ACC112 (cell line): ENCODE measurements at regions not wholly inside any gene's neighbourhood (a gene's known extent, or its start where the extent isn't known, plus 50 kb on each side); places are given as distances from the start of the nearest gene placed in this dataset.

Source experiments
- H2AFZ ChIP-seq: fragments of 200-600 bp; sonication (generic); one replicate; pipeline ENCODE4 v1.6.0; 2017; ENCODE audit warnings: antibody characterized with exemption, low read length; ENCODE audit not compliant: unreplicated experiment
- H3K27ac ChIP-seq: fragments of 200-600 bp; sonication (generic); 2 replicates; pipeline ENCODE4 v1.5.1; 2014; ENCODE audit warnings: low read depth, mild to moderate bottlenecking, antibody characterized with exemption, low read length, moderate library complexity
- H3K27me3 ChIP-seq: fragments of 200-600 bp; sonication (generic); 2 replicates; pipeline ENCODE4 v1.6.1; 2014; ENCODE audit warnings: mild to moderate bottlenecking, antibody characterized with exemption, low read length, moderate library complexity, mixed read lengths; ENCODE audit not compliant: insufficient read depth
- H3K36me3 ChIP-seq: fragments of 200-600 bp; sonication (generic); 2 replicates; pipeline ENCODE4 v1.6.1; 2016; ENCODE audit warnings: mild to moderate bottlenecking, antibody characterized with exemption, low read length, moderate library complexity, mixed read lengths; ENCODE audit not compliant: insufficient read depth
- H3K4me1 ChIP-seq: fragments of 200-600 bp; sonication (generic); one replicate; pipeline ENCODE4 v1.6.1; 2016; ENCODE audit warnings: low read length, mixed read lengths; ENCODE audit not compliant: insufficient read depth, unreplicated experiment, control insufficient read depth
- H3K4me3 ChIP-seq: fragments of 200-600 bp; sonication (generic); 2 replicates; pipeline ENCODE4 v1.5.1; 2014; ENCODE audit warnings: mild to moderate bottlenecking, low read depth, low read length
- H3K79me2 ChIP-seq: fragments of 200-600 bp; sonication (generic); one replicate; pipeline ENCODE4 v1.6.0; 2016; ENCODE audit warnings: low read length; ENCODE audit not compliant: control insufficient read depth, unreplicated experiment, insufficient read depth

DNA sequence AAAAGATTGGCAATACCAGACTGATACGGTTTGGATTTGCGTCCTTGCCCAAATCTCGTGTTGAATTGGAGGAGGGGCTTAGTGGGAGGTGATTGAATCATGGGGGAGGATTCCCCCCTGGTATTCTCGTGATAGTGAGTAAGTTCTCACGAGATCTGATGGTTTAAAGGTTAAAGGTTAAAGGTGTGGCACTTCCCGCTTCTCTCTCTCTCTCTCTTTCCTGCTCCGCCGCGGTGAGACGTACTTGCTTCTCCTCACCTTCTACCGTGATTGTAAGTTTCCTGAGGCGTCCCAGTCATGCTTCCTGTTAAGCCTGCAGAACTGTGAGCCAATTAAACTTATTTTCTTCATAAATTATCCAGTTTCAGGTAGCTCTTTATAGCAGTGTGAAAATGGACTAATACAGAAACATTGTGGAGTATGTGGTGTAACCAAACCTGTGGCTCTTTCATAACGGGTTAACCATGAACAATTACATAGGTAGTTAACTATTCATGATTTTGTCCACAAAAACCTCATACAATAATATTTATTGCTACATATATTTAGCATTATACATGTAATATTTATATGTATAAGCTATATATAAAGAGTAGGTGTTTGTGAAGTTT lies 107.5 kb downstream of the ANXA1 start:
- no peaks in the 10 kb centered on the region for H3K36me3 ChIP-seq
- H3K79me2 ChIP-seq, result no peaks in the 10 kb centered on the region
- no peak overlapping the region for H3K4me3 ChIP-seq
- no peak overlapping the region for H3K27ac ChIP-seq
- no peak overlapping the region for H2AFZ ChIP-seq
- H3K4me1 ChIP-seq, result no peaks in the 10 kb centered on the region
- H3K27me3 ChIP-seq, result no peaks in the 10 kb centered on the region

DNA sequence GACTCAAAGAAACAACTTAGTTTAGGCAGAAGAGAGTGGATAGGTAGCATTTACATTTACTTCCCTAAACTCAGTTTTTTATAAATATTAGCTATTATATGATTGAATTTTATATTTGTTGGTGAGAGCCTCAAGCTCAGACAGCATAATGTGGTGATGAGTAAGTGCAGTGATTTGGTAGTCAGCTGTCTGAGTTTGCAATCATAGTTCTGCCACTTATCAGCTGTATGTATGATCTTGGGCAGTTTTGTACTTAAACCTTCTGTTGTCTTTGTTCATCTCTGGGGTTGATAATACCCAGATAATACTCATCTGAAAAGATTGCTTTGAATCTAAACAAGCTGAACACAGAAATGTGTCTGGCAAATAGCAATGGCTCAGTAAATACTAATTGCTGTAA lies 108.8 kb downstream of the ANXA1 start:
- no peaks in the 10 kb centered on the region for H3K27me3 ChIP-seq
- H2AFZ ChIP-seq, result no peak overlapping the region
- H3K27ac ChIP-seq, result no peak overlapping the region
- H3K36me3 ChIP-seq, result no peaks in the 10 kb centered on the region
- no peak overlapping the region for H3K4me3 ChIP-seq
- H3K79me2 ChIP-seq, result no peaks in the 10 kb centered on the region
- no peaks in the 10 kb centered on the region for H3K4me1 ChIP-seq

DNA sequence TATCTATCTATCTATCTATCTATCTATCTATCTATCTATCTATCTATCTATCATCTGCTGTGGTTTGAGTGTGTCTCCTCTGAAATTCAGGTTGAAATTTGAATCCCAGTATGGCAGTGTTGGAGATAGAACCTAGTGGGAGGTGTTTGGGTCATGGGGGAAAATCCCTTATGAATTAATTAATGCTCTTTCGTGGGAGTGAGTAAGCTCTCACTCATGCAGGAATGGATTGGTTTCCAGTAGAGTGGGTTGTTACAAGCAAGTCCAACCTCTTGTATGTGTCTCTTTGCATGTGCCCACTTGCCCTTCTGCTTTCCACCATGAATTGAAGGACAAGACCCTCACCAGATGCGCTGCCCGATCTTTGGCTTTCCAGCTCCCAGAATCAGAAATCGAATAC lies 113.0 kb downstream of the ANXA1 start:
- H3K36me3 ChIP-seq, result no peaks in the 10 kb centered on the region
- no peak overlapping the region for H3K27ac ChIP-seq
- peaks cover 6% of the 10 kb centered on the region for H3K4me1 ChIP-seq
- no peaks in the 10 kb centered on the region for H3K79me2 ChIP-seq
- no peak overlapping the region for H2AFZ ChIP-seq
- H3K4me3 ChIP-seq, result no peak overlapping the region
- no peaks in the 10 kb centered on the region for H3K27me3 ChIP-seq

DNA sequence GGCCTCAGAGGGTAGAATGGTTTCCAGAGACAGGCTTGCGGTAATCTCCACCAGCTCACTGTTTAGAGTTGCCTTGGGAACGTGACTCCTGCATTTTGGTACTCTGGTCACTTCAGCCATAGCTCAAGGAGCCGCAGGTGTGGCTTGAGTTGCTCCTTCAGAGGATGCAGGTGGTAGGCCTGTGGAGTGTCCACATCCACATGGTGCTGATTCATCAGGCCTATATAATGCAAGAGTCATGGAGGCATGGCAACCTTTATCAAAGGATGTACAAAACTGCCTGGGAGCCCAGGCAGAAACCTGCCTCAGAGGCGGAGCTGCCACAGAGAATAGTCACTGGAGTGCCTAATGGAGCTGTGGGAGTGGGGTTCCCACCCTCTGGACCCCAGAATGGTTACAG lies 114.2 kb downstream of the ANXA1 start:
- no peaks in the 10 kb centered on the region for H3K27me3 ChIP-seq
- peaks cover 17% of the 10 kb centered on the region for H3K4me1 ChIP-seq
- no peak overlapping the region for H3K4me3 ChIP-seq
- H2AFZ ChIP-seq, result no peak overlapping the region
- no peaks in the 10 kb centered on the region for H3K79me2 ChIP-seq
- H3K27ac ChIP-seq, result no peak overlapping the region
- H3K36me3 ChIP-seq, result no peaks in the 10 kb centered on the region

DNA sequence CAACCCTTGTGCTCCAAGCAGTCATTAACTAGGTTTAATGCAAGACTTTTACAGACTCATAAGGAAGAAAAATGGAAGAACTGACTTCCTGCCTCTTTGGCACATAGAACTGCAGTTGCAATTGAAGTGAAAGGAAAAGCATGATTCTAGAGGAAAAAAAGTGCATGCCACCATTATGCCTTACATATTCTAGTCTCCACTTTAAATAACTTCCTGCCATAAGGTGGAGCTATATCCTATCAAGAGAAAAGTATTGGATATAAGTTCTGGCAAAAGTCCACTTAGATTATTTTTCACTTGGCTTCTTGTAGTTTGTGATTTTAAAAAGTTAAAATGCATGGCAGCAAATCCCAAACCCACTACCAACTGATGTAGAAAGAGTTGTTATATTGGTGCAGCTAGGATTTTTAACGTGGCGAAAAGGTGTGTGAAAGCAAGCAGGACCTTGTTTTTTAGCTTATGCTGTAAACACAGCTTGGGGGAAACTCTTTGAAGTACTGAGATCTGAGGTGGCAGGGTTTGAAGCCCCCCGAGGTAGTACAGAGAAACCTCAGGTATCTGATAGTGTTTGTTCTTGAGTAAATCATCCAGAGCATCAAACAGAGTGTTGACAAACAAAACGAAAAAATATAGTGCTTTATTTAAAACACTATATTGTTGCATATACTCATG lies 117.9 kb downstream of the ANXA1 start:
- Histone ChIP-seq H3K27me3 (no peaks in the 10 kb centered on the region), H2AFZ (peak overlapping the region; percentile 85), H3K4me1 (peaks cover 25% of the 10 kb centered on the region), H3K79me2 (no peaks in the 10 kb centered on the region), H3K36me3 (no peaks in the 10 kb centered on the region), H3K27ac (no peak overlapping the region), H3K4me3 (peak overlapping the region; percentile 34; the same call in 1 of the 2 replicates)

DNA sequence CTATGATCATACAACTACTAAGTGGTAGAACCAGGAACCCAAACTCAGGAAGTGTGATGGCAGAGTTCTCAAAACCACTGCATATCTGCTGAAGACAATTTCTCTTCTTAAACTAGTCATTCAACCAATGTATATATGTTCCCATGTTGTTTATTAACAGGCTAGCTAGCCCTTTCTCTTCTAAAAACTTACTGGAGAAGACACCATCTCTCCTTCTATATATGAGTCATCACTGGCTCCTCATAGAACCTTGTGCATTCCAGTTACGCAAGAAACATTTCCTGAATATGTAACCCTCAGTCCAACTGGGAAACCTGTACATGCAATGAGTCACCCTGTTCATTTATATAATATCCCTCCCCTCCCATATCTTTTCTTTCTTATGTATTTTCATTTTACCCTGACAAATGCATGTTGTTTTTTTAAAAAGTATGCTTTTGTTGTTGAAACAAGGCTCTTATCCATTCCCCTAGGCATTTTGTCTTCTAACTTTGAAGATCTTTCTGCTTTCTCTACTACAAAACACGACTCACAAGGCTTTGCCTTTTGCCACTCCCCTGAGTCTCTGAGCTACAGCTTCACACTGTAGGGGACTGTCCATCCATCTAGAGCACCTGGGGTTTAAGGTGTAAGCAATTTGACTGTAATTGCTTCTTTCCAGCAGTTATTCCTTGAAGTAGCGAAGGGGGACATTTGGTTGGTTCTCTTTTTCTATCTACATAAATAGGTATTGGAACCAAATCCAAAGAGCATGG lies 119.5 kb downstream of the ANXA1 start:
- Histone ChIP-seq H3K4me1 (peaks cover 25% of the 10 kb centered on the region), H3K27ac (peak overlapping the region; percentile 13; the same call in 1 of the 2 replicates), H3K36me3 (no peaks in the 10 kb centered on the region), H3K79me2 (no peaks in the 10 kb centered on the region), H3K4me3 (peak overlapping the region; percentile 22; the same call in 1 of the 2 replicates), H3K27me3 (no peaks in the 10 kb centered on the region), H2AFZ (peak overlapping the region; percentile 37)

DNA sequence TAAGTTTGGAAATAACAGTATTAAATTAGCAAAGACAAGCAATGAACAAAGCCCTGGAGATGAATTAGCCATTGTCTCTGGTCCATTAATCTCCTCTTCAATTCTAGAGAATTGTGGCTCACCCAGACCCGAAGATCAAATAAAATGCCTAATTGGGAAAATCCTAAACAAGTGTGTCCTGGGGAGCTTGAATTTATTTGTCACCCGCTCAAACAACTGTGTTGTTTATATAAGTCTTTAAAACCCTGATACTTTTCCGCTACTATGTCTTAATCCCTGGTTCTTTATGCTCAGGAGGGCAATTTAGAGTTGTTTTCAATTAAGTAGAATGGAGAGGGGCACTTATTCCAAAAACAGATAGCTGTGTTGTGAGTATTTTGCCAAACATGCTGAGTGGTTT lies 128.4 kb downstream of the ANXA1 start:
- H3K79me2 ChIP-seq, result no peaks in the 10 kb centered on the region
- H2AFZ ChIP-seq, result no peak overlapping the region
- H3K27ac ChIP-seq, result no peak overlapping the region
- no peaks in the 10 kb centered on the region for H3K4me1 ChIP-seq
- no peaks in the 10 kb centered on the region for H3K36me3 ChIP-seq
- no peak overlapping the region for H3K4me3 ChIP-seq
- 0 out of 2 replicates have a peak, but pooled peaks cover 7% of the 10 kb centered on the region for H3K27me3 ChIP-seq

DNA sequence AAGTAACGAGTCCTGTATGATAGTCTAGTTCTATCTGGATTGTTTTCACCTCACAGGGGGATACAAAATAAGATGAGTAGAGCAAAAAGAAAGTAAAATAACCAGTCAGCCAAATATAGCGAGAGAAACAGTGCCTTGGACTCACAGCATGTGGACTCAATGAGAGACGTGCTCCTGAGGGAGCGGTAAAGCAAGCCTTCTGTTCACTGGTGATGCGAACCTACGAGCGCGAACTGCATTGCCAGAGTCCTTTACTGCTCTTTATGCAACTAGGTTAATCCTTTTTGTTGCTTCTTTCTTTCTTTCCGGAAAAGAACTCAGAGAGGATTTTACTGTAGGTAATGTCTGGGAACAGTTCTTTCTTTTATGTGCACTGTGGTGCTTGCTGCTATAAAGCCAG lies 132.7 kb downstream of the ANXA1 start:
- Histone ChIP-seq H3K27ac (no peak overlapping the region), H2AFZ (no peak overlapping the region)

DNA sequence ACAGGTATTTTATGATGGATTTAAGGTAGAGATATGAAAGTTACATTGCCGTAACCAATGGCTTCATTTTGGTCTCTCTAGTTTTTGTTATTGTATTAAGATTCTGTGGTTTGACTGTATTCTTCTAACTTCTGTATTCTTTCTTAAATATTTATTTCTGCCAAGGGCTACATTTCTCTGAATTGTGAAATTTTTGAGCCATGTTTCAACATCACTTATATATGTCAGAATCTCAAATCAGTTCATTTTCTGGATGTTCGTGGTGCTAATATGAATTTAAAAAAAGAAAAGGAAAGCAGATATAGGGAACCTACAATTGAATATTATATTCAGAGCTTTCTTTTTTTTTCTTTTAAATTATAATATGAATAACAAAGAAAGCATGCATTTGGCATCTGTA lies 142.7 kb downstream of the ANXA1 start:
- Histone ChIP-seq H2AFZ (no peak overlapping the region), H3K4me1 (no peaks in the 10 kb centered on the region), H3K4me3 (no peak overlapping the region), H3K36me3 (no peaks in the 10 kb centered on the region), H3K79me2 (no peaks in the 10 kb centered on the region), H3K27me3 (no peaks in the 10 kb centered on the region), H3K27ac (no peak overlapping the region)

More for the DNA sequence above, 132.7 kb downstream of the ANXA1 start:
- no peaks in the 10 kb centered on the region for H3K79me2 ChIP-seq
- H3K27me3 ChIP-seq, result 0 out of 2 replicates have a peak, but pooled peaks cover 7% of the 10 kb centered on the region
- no peak overlapping the region for H3K4me3 ChIP-seq
- no peaks in the 10 kb centered on the region for H3K4me1 ChIP-seq
- no peaks in the 10 kb centered on the region for H3K36me3 ChIP-seq

DNA sequence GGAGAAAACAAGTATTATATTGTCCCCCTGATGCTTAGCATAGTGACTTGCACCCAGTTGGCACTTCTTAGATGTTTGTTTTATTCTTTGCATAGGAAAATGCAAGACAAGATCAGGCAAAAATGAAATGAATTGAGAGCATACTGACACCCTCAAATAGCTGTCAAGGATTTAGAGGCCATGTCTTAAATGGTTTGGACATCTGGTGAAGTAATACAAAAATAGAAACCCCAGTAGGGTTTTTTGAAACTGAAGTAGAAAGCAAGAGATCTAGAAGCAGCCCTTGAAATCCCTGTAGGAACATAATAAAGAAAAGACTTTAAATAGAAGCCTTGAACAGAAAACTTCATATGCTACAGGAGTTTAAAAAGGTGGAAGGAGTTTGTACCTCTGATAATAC lies 174.3 kb downstream of the ANXA1 start:
- H3K4me1 ChIP-seq, result no peaks in the 10 kb centered on the region

More for the DNA sequence above, 174.3 kb downstream of the ANXA1 start:
- Histone ChIP-seq H3K36me3 (no peaks in the 10 kb centered on the region), H3K4me3 (no peak overlapping the region), H2AFZ (no peak overlapping the region), H3K79me2 (no peaks in the 10 kb centered on the region), H3K27me3 (0 out of 2 replicates have a peak, but pooled peaks cover 3% of the 10 kb centered on the region), H3K27ac (no peak overlapping the region)
